ENCODE measurements at regions not wholly inside any gene's neighbourhood (a gene's known extent, or its start where the extent isn't known, plus 50 kb on each side); places are given as distances from the start of the nearest gene placed in this dataset.

- intact Hi-C loops (cut with DNase I): no loop called here
- Histone ChIP-seq H3K4me3 (no peak overlapping the region), H3K27me3 (no peaks in the 10 kb centered on the region), H3K9me3 (no peaks in the 10 kb centered on the region), H3K27ac (no peak overlapping the region), H3K36me3 (replicated peaks in 1 of 2; ENCODE audit: insufficient read depth in 1 of 2, low read depth in 2 of 2) (no peaks in the 10 kb centered on the region), H3K4me1 (no peaks in the 10 kb centered on the region)
- WGBS, 2 donors: 75 to 81% methylated on average over 2 to 4 of the region's 4 CpGs
- no peak for DNase-seq
- no peak for TF ChIP-seq POLR2A (IDR thresholded peaks at IDR 0.05)
- TF ChIP-seq CTCF (IDR thresholded peaks at IDR 0.05): no peak
- no peak for ATAC-seq
Measured at GRCh38 chr2:12890066-12890465, 173.3 kb downstream of the TRIB2 start.

GRCh38 chr2:12890481-12890991 lies 173.8 kb downstream of the TRIB2 start:
- WGBS, 2 donors: 87 to 89% methylated on average over 6 of the region's 6 CpGs
- DNase-seq: no peak
- no peaks in the 10 kb centered on the region for H3K9me3 ChIP-seq
- intact Hi-C loops (cut with DNase I): no loop called here
- H3K36me3 ChIP-seq (replicated peaks in 1 of 2; ENCODE audit: insufficient read depth in 1 of 2, low read depth in 2 of 2): no peaks in the 10 kb centered on the region
- TF ChIP-seq CTCF (IDR thresholded peaks at IDR 0.05) (no peak), POLR2A (IDR thresholded peaks at IDR 0.05) (no peak)
- H3K4me1 ChIP-seq: no peaks in the 10 kb centered on the region
- H3K27me3 ChIP-seq: no peaks in the 10 kb centered on the region
- ATAC-seq: no peak
- no peak overlapping the region for H3K4me3 ChIP-seq
- no peak overlapping the region for H3K27ac ChIP-seq

- WGBS, 2 donors: 75 to 76% methylated on average over 2 of the region's 2 CpGs
- Histone ChIP-seq H3K4me1 (no peaks in the 10 kb centered on the region), H3K36me3 (replicated peaks in 1 of 2; ENCODE audit: insufficient read depth in 1 of 2, low read depth in 2 of 2) (no peaks in the 10 kb centered on the region), H3K4me3 (no peak overlapping the region), H3K27me3 (no peaks in the 10 kb centered on the region), H3K9me3 (no peaks in the 10 kb centered on the region), H3K27ac (no peak overlapping the region)
- ATAC-seq (no peak), DNase-seq (no peak)
- TF ChIP-seq POLR2A (IDR thresholded peaks at IDR 0.05): no peak
- intact Hi-C loops (cut with DNase I): no loop called here
Measured at GRCh38 chr2:12895017-12895416, 178.3 kb downstream of the TRIB2 start.

GRCh38 chr2:12896318-12896982 lies 179.7 kb downstream of the TRIB2 start:
- 75 to 78% methylated on average over 4 of the region's 4 CpGs for WGBS, 2 donors
- intact Hi-C loops (cut with DNase I): no loop called here
- Histone ChIP-seq H3K9me3 (no peaks in the 10 kb centered on the region), H3K27me3 (no peaks in the 10 kb centered on the region), H3K4me3 (no peak overlapping the region), H3K27ac (no peak overlapping the region), H3K36me3 (replicated peaks in 1 of 2; ENCODE audit: insufficient read depth in 1 of 2, low read depth in 2 of 2) (no peaks in the 10 kb centered on the region), H3K4me1 (no peaks in the 10 kb centered on the region)
- TF ChIP-seq POLR2A (IDR thresholded peaks at IDR 0.05): no peak
- no peak for TF ChIP-seq CTCF (IDR thresholded peaks at IDR 0.05)
- ATAC-seq (peak; percentile 40), DNase-seq (no peak)

- intact Hi-C loops (cut with DNase I): no loop called here
- Histone ChIP-seq H3K36me3 (replicated peaks in 1 of 2; ENCODE audit: insufficient read depth in 1 of 2, low read depth in 2 of 2) (no peaks in the 10 kb centered on the region), H3K4me1 (no peaks in the 10 kb centered on the region), H3K27ac (no peak overlapping the region), H3K9me3 (no peaks in the 10 kb centered on the region), H3K4me3 (no peak overlapping the region), H3K27me3 (no peaks in the 10 kb centered on the region)
- DNase-seq (no peak), ATAC-seq (no peak)
- 52 to 53% methylated on average over 1 of the region's 1 CpG for WGBS, 2 donors
- TF ChIP-seq CTCF (IDR thresholded peaks at IDR 0.05): no peak
- TF ChIP-seq POLR2A (IDR thresholded peaks at IDR 0.05): no peak
Measured at GRCh38 chr2:12897181-12897580, 180.4 kb downstream of the TRIB2 start.

Measured in body of pancreas (tissue), 4 donors.